LNCaP clone FGC (cell line): ENCODE measurements at regions not wholly inside any gene's neighbourhood (a gene's known extent, or its start where the extent isn't known, plus 50 kb on each side); places are given as distances from the start of the nearest gene placed in this dataset.

Source experiments
- DNase-seq: peaks from one replicate; pipeline ENCODE4 v3.0.0-alpha.2; 2011; ENCODE audit warnings: low read depth
- H3K4me3 ChIP-seq: 2 replicates; pipeline ENCODE4 v1.5.1; 2011; ENCODE audit warnings: mild to moderate bottlenecking, low read depth, low read length, control low read depth
- TF ChIP-seq, protein P1 (sequence below): IDR thresholded peaks from 2 replicates; pipeline ENCODE4 v1.5.1; 2012; ENCODE audit warnings: mild to moderate bottlenecking; ENCODE audit not compliant: control insufficient read depth, insufficient read depth; ENCODE audit errors: extremely low read depth

DNA sequence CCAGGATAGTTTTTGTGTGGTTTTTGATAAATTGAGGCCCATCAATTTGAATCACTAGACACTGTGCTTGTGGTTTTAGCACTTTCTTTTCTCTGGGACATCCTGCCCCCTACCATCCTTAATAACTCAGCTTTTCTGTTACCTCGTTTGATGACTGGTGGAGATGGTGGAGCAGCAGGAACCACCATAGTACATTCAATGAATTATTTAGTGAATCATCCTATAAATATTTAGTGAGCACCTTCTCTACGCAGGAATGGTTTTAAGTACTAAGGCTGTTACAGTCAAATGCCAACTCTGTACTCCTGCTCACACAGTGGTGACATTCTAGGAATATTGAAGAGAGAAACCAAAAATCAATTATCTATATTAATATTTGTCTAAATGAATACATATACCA, 585.2 kb downstream of the HAO1 start:
- H3K4me3 ChIP-seq: no peak overlapping the region
- no peak for DNase-seq
- TF ChIP-seq, protein P1, sequence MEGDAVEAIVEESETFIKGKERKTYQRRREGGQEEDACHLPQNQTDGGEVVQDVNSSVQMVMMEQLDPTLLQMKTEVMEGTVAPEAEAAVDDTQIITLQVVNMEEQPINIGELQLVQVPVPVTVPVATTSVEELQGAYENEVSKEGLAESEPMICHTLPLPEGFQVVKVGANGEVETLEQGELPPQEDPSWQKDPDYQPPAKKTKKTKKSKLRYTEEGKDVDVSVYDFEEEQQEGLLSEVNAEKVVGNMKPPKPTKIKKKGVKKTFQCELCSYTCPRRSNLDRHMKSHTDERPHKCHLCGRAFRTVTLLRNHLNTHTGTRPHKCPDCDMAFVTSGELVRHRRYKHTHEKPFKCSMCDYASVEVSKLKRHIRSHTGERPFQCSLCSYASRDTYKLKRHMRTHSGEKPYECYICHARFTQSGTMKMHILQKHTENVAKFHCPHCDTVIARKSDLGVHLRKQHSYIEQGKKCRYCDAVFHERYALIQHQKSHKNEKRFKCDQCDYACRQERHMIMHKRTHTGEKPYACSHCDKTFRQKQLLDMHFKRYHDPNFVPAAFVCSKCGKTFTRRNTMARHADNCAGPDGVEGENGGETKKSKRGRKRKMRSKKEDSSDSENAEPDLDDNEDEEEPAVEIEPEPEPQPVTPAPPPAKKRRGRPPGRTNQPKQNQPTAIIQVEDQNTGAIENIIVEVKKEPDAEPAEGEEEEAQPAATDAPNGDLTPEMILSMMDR: no peak

DNA sequence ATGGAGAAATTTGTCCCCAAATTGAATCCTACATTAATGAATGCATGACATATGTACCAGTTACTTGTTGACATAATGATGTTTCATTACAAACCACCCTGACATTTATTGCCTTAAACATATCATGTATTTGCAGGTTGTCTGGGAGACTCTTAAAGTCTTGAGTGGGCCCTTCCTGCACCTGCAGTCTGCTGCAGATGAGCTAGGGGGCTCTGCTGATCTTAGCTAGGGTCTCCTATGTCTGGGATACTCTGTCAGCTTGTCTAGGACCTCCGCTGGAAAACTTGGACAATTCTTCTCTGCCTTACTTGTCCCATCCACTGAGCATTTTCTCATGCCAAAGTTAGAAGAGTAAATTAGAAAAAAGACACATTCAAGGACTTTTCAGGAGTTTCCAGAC, 581.6 kb downstream of the HAO1 start:
- TF ChIP-seq, protein P1: no peak
- no peak for DNase-seq
- H3K4me3 ChIP-seq: no peak overlapping the region

DNA sequence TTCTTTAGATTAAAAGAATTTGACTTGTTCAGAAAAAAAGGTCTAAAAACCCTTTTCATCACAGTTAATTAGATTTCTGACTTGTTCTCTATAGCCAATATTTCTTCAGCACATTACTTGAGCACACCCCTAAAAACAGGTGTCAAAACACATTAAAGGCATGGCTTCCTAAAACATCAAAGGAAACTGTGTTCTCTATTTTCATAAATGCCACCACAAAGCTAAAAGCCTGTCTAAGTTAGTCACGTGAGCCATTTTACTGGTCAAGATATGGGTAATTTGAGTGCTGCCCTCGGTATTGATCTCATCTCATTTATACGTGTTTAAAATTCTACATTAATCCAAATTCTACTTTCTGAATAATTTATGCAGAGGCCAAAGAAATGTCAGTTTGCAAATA, 580.5 kb downstream of the HAO1 start:
- H3K4me3 ChIP-seq: no peak overlapping the region
- TF ChIP-seq, protein P1: no peak
- no peak for DNase-seq

DNA sequence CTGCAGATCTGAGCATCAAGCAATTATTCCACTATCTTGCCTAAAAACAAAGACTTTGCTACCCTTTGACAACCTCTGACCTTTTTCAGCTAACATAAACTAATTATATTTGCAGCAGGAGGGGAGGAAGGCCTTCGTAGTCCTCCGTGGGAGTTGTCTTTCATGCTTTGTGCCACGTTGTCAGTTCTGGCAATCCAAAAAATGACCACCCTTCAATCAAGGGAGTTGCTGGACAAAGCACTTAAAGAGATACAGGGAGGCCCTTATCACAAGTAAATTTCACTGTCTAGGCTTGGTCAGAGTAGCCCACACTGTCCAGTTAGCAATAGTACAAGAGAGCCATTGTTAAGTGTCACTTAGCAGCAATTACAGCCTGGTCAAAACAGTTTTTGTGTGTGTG, 578.9 kb downstream of the HAO1 start:
- no peak overlapping the region for H3K4me3 ChIP-seq
- no peak for DNase-seq
- TF ChIP-seq, protein P1: no peak

DNA sequence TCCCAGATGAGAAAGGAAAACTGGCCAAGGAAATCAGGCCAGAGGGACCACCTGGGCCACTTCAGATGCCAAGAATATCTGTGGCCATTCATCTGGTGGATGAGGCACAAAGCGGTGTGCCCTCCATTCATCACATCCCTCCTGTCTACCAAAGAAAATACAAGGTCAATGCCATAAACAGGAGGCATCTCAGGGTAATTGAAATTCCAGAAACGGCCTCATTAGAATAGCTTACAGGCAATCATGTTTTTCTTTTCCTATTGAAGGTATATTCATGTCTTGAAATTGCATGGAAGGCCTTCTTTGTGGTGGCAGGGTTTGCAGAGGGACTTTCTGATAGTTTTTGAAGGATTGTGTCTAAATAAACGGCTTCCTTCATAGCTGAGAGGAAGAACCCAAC, 578.3 kb downstream of the HAO1 start:
- DNase-seq: no peak
- H3K4me3 ChIP-seq: no peak overlapping the region
- TF ChIP-seq, protein P1: no peak

DNA sequence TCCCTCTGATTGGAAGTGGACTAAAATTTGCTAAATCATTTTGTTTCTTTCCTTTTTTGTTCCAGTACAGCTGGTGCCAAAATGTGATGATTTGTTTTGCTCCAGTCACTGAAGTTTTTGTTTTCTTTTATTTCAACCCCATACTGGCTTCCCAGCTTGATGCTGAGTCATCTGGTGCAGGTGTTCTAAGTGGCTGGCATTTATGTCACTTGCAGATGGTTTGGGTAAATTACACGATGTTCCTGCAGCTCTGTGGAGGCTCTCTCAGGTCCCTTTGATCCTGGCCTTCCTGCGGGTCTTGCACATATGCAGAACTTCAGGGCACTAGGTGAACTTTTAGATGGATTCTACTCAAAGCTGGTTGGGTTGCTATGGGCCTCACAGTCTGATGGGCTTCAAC, 577.7 kb downstream of the HAO1 start:
- TF ChIP-seq, protein P1: no peak
- no peak for DNase-seq
- no peak overlapping the region for H3K4me3 ChIP-seq

DNA sequence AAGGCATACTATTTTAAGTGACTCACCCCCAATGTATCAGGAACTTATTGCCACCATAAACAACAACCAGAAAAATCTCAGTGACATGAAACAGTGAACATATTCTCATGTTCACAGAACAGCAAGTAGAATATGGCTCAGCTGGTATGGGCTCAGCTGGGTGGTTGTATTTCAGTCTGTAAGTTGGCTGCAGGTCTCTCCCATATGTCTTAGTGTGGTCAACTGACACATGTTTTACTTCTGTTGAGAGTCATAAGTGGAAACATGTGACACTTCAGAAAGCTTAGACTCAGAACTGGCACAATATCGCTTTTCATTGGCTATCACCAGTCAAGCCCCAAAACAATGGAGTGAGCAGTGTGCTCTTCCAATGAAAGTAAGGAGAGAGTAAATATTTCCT, 574.1 kb downstream of the HAO1 start:
- DNase-seq: no peak
- no peak overlapping the region for H3K4me3 ChIP-seq
- TF ChIP-seq, protein P1: no peak
